B cell (primary cell): ENCODE measurements at regions not wholly inside any gene's neighbourhood (a gene's known extent, or its start where the extent isn't known, plus 50 kb on each side); places are given as distances from the start of the nearest gene placed in this dataset.

Experiments used
- ATAC-seq: fragments of 200-7000 bp; cut with Tn5 transposase; one replicate; pipeline ENCODE4 v1.10.0; 2021; ENCODE audit warnings: low read depth, mild to moderate bottlenecking, moderate number of reproducible peaks, moderate library complexity
- CTCF ChIA-PET: fragments of 350-600 bp; sonication (Branson Sonifier 250); formaldehyde crosslinking; loops from one replicate; lab custom pipeline; 2021; ENCODE audit warnings: antibody characterized with exemption, inconsistent platforms; lab: Charles Lee
- POLR2A ChIA-PET: fragments of 350-600 bp; sonication (Branson Sonifier 250); formaldehyde crosslinking; loops from one replicate; lab custom pipeline; 2021; ENCODE audit warnings: antibody characterized with exemption; lab: Charles Lee
- DNase-seq: peaks from one replicate; pipeline ENCODE4 v3.0.0; 2013
- H2AFZ ChIP-seq: 2 replicates; pipeline ENCODE4 v1.6.1; 2012; ENCODE audit warnings: mild to moderate bottlenecking, low read depth, low read length; ENCODE audit not compliant: insufficient read depth, poor library complexity, severe bottlenecking
- H3K27ac ChIP-seq, 2 donors: 1 replicate in 1 of 2; 2 replicates in 1 of 2; pipeline ENCODE4 v1.5.1; 2012 to 2013; ENCODE audit warnings: low read length in 2 of 2, mild to moderate bottlenecking in 2 of 2, moderate library complexity in 1 of 2
- H3K27me3 ChIP-seq, 4 experiments: fragments of 200-600 bp in 1 of 4; sonication (generic) in 1 of 4; replicated peaks in 1 of 4; 1 replicate in 2 of 4; 2 replicates in 2 of 4; pipeline versions ENCODE4 v1.6.1 to v1.7.0; 2013 to 2016; ENCODE audit warnings: low read length in 3 of 4, mild to moderate bottlenecking in 2 of 4, mixed read lengths in 1 of 4, moderate library complexity in 1 of 4; ENCODE audit not compliant: insufficient read depth in 4 of 4, control insufficient read depth in 3 of 4; ENCODE audit errors: control extremely low read depth in 1 of 4
- H3K36me3 ChIP-seq, 2 experiments: replicated peaks in 1 of 2; 1 replicate in 1 of 2; 2 replicates in 1 of 2; pipeline versions ENCODE4 v1.6.1 to v1.7.1; 2013; ENCODE audit warnings: low read length in 1 of 2; ENCODE audit not compliant: insufficient read depth in 2 of 2, control insufficient read depth in 1 of 2; ENCODE audit errors: control extremely low read depth in 1 of 2, extremely low read depth in 1 of 2
- H3K4me1 ChIP-seq, 2 donors: fragments of 200-600 bp in 1 of 2; sonication (generic) in 1 of 2; 1 replicate in 1 of 2; 2 replicates in 1 of 2; pipeline versions ENCODE4 v1.5.1 to v1.6.1; 2013 to 2017; ENCODE audit warnings: low read length in 2 of 2; ENCODE audit not compliant: control insufficient read depth in 2 of 2, insufficient read depth in 2 of 2
- H3K4me2 ChIP-seq: replicated peaks from 2 replicates; pipeline ENCODE3; 2012; ENCODE audit warnings: mild to moderate bottlenecking, low read depth, low read length; ENCODE audit not compliant: poor library complexity, severe bottlenecking
- H3K4me3 ChIP-seq, 5 experiments: fragments of 200-600 bp in 1 of 5; sonication (generic) in 1 of 5; 1 replicate in 3 of 5; 2 replicates in 2 of 5; pipeline versions ENCODE4 v1.5.1 to v1.7.0; 2011 to 2016; ENCODE audit warnings: low read length in 4 of 5, mild to moderate bottlenecking in 4 of 5, low read depth in 2 of 5, control low read depth in 1 of 5, moderate library complexity in 1 of 5; ENCODE audit not compliant: insufficient read depth in 1 of 5; ENCODE audit errors: control extremely low read depth in 1 of 5, extremely low read depth in 1 of 5
- H3K79me2 ChIP-seq: fragments of 200-600 bp; sonication (generic); one replicate; pipeline ENCODE4 v1.6.0; 2016; ENCODE audit warnings: low read length; ENCODE audit not compliant: control insufficient read depth, insufficient read depth
- H3K9ac ChIP-seq: fragments of 200-600 bp; sonication (generic); 2 replicates; pipeline ENCODE4 v1.6.1; 2017; ENCODE audit warnings: mild to moderate bottlenecking, low read length, moderate library complexity
- H3K9me3 ChIP-seq, 3 donors: one replicate each; pipeline versions ENCODE4 v1.6.1 to v1.7.1; 2013; ENCODE audit warnings: low read length in 2 of 3; ENCODE audit not compliant: control insufficient read depth in 2 of 3, insufficient read depth in 1 of 3; ENCODE audit errors: control extremely low read depth in 1 of 3
- H4K20me1 ChIP-seq: 2 replicates; pipeline ENCODE4 v1.6.0; 2012; ENCODE audit warnings: mild to moderate bottlenecking, low read length; ENCODE audit not compliant: insufficient read depth, control insufficient read depth, poor library complexity, severe bottlenecking
- H3K27ac Mint-ChIP-seq: one replicate; pipeline ENCODE4 v1.8.0; 2021; ENCODE audit warnings: mixed read lengths
- H3K27me3 Mint-ChIP-seq: one replicate; pipeline ENCODE4 v1.8.0; 2021; ENCODE audit warnings: mixed read lengths
- H3K4me1 Mint-ChIP-seq: one replicate; pipeline ENCODE4 v1.8.0; 2021; ENCODE audit warnings: mixed read lengths
- H3K4me3 Mint-ChIP-seq: one replicate; pipeline ENCODE4 v1.8.0; 2021; ENCODE audit warnings: mixed read lengths
- H3K9me3 Mint-ChIP-seq: one replicate; pipeline ENCODE4 v1.8.0; 2022; ENCODE audit warnings: mixed read lengths; ENCODE audit not compliant: insufficient read depth
- CTCF ChIP-seq: fragments of 200-600 bp; IDR thresholded peaks from one replicate; pipeline ENCODE4 v1.8.0; 2022; ENCODE audit warnings: antibody characterized with exemption, mild to moderate bottlenecking
- EZH2 ChIP-seq: IDR thresholded peaks from 2 replicates; pipeline ENCODE4 v1.6.1; 2012; ENCODE audit warnings: borderline replicate concordance, low read depth, mild to moderate bottlenecking, moderate library complexity, low read length; ENCODE audit not compliant: insufficient read depth, poor library complexity, severe bottlenecking
- WGBS: methylation state at CpG from one replicate; pipeline ENCODE4 v1.1.5; 2013; ENCODE audit warnings: missing lambda C conversion rate; ENCODE audit not compliant: insufficient coverage; 5-methylcytosine and 5-hydroxymethylcytosine counted together
- intact Hi-C: fragments of 100-400 bp; cut with micrococcal nuclease; formaldehyde crosslinking; loops from one replicate; pipeline ENCODE4 v1.10.0; 2022

GRCh38 chr13:74696148-74696922 is 562.1 kb upstream of the KLF12 start:
- Histone ChIP-seq H3K9ac (no peak overlapping the region), H3K27me3 (no peaks in the 10 kb centered on the region), H3K36me3 (no peaks in the 10 kb centered on the region), H3K79me2 (no peaks in the 10 kb centered on the region), H3K9me3 (peaks cover 0 to 3% (median 0%) of the 10 kb centered on the region in 3 donors), H3K27ac (no peak overlapping the region), H3K4me1 (no peaks in the 10 kb centered on the region), H4K20me1 (no peaks in the 10 kb centered on the region), H2AFZ (no peak overlapping the region), H3K4me3 (no peak overlapping the region), H3K4me2 (no peak overlapping the region)
- DNase-seq (no peak), ATAC-seq (no peak)
- WGBS: 74% methylated on average over 4 of the region's 8 CpGs
- intact Hi-C loops: no loop called here
- no peak overlapping the region for H3K4me3 Mint-ChIP-seq
- no peaks in the 10 kb centered on the region for H3K4me1 Mint-ChIP-seq
- no peak overlapping the region for H3K27ac Mint-ChIP-seq
- H3K27me3 Mint-ChIP-seq: no peaks in the 10 kb centered on the region
- ChIA-PET CTCF (no interaction called here), POLR2A (no interaction called here)
- TF ChIP-seq EZH2 (no peak), CTCF (no peak)
- no peaks in the 10 kb centered on the region for H3K9me3 Mint-ChIP-seq

- Mint-ChIP-seq H3K4me1 (no peaks in the 10 kb centered on the region), H3K4me3 (no peak overlapping the region), H3K27me3 (no peaks in the 10 kb centered on the region), H3K9me3 (no peaks in the 10 kb centered on the region), H3K27ac (no peak overlapping the region)
- no peaks in the 10 kb centered on the region for H3K79me2 ChIP-seq
- DNase-seq: no peak
- no peak overlapping the region for H3K4me3 ChIP-seq
- H3K27me3 ChIP-seq: no peaks in the 10 kb centered on the region
- no peak overlapping the region for H2AFZ ChIP-seq
- peaks cover 0 to 3% (median 0%) of the 10 kb centered on the region in 3 donors for H3K9me3 ChIP-seq
- H4K20me1 ChIP-seq: no peaks in the 10 kb centered on the region
- whole genome bisulfite sequencing: 61% methylated on average over 8 of the region's 11 CpGs
- ChIA-PET POLR2A (no interaction called here), CTCF (no interaction called here)
- H3K27ac ChIP-seq: no peak overlapping the region
- TF ChIP-seq EZH2 (no peak), CTCF (no peak)
- intact Hi-C loops: no loop called here
- no peaks in the 10 kb centered on the region for H3K4me1 ChIP-seq
- no peaks in the 10 kb centered on the region for H3K36me3 ChIP-seq
- ATAC-seq: no peak
- no peak overlapping the region for H3K4me2 ChIP-seq
- no peak overlapping the region for H3K9ac ChIP-seq
Observed at GRCh38 chr13:74695021-74695800, 561.0 kb upstream of the KLF12 start.
